Esophagus squamous epithelium (tissue), 5 donors: ENCODE measurements at regions not wholly inside any gene's neighbourhood (a gene's known extent, or its start where the extent isn't known, plus 50 kb on each side); places are given as distances from the start of the nearest gene placed in this dataset.

Source experiments
- DNase-seq: peaks from one replicate; lab custom pipeline; 2025; lab: John Stamatoyannopoulos, UW
- H3K27ac ChIP-seq, 4 donors: fragments of 200-600 bp; sonication (generic); one replicate each; pipeline ENCODE4 v1.5.1; 2016 to 2019; ENCODE audit warnings: mild to moderate bottlenecking in 1 of 4
- H3K27me3 ChIP-seq, 4 donors: fragments of 200-600 bp; sonication (generic); 1 replicate in 3 of 4; 2 replicates in 1 of 4; pipeline versions ENCODE4 v1.5.1 to v1.6.0; 2017 to 2021; ENCODE audit warnings: antibody characterized with exemption in 1 of 4
- H3K36me3 ChIP-seq, 3 donors: fragments of 200-600 bp; sonication (generic); one replicate each; pipeline ENCODE4 v1.5.1; 2016 to 2019
- H3K4me1 ChIP-seq, 3 donors: fragments of 200-600 bp; sonication (generic); one replicate each; pipeline ENCODE4 v1.5.1; 2017 to 2019
- H3K4me3 ChIP-seq, 4 donors: fragments of 200-600 bp; sonication (generic); 1 replicate in 3 of 4; 2 replicates in 1 of 4; pipeline ENCODE4 v1.5.1; 2016 to 2019; ENCODE audit warnings: mild to moderate bottlenecking in 2 of 4, moderate library complexity in 1 of 4
- H3K9me3 ChIP-seq, 3 donors: fragments of 200-600 bp; sonication (generic); one replicate each; pipeline ENCODE4 v1.5.1; 2016 to 2019
- CTCF ChIP-seq, 6 experiments: fragments of 450-650 bp in 4 of 6; fragments of 200-600 bp in 2 of 6; sonication (generic) in 2 of 6; IDR thresholded peaks; one replicate each; pipeline ENCODE4 v1.5.1; 2016 to 2019; ENCODE audit warnings: antibody characterized with exemption in 6 of 6, mild to moderate bottlenecking in 4 of 6, moderate library complexity in 4 of 6
- POLR2A ChIP-seq, 4 donors: fragments of 450-650 bp; IDR thresholded peaks; one replicate each; pipeline ENCODE4 v1.6.1; 2017; ENCODE audit warnings: antibody characterized with exemption in 4 of 4, mild to moderate bottlenecking in 4 of 4, moderate library complexity in 3 of 4
- WGBS, 2 donors: methylation state at CpG; one replicate each; pipeline ENCODE4 v1.1.5; 2018; 5-methylcytosine and 5-hydroxymethylcytosine counted together
- intact Hi-C: fragments of 100-400 bp; cut with DNase I; formaldehyde crosslinking; loops from one replicate; pipeline ENCODE4 v1.15.0; 2022
- donor health status: DM: yes; HTN: yes; CAD: no.

- intact Hi-C loops = no loop called here
- WGBS, 2 donors = 81 to 83% methylated on average over 9 to 11 of the region's 11 CpGs
- Histone ChIP-seq H3K4me1 (no peaks in the 10 kb centered on the region), H3K27me3 (peaks cover 0 to 18% (median 0%) of the 10 kb centered on the region in 4 donors), H3K27ac (no peak overlapping the region), H3K9me3 (peaks cover 0 to 16% (median 11%) of the 10 kb centered on the region in 3 donors), H3K4me3 (no peak overlapping the region), H3K36me3 (no peaks in the 10 kb centered on the region)
- no peak for DNase-seq
- TF ChIP-seq POLR2A (IDR thresholded peaks at IDR 0.05) (no peak), CTCF (IDR thresholded peaks at IDR 0.05) (no peak)
Observed at GRCh38 chr13:111994578-111994977, 72.4 kb upstream of the SOX1 start.

GRCh38 chr13:111999352-111999751 is 67.6 kb upstream of the SOX1 start:
- intact Hi-C loops = no loop called here
- Histone ChIP-seq H3K9me3 (no peaks in the 10 kb centered on the region), H3K27me3 (peaks cover 0 to 24% (median 0%) of the 10 kb centered on the region in 4 donors), H3K27ac (no peak overlapping the region), H3K4me3 (no peak overlapping the region), H3K36me3 (no peaks in the 10 kb centered on the region), H3K4me1 (no peaks in the 10 kb centered on the region)
- no peak for DNase-seq
- TF ChIP-seq POLR2A (IDR thresholded peaks at IDR 0.05) = no peak
- TF ChIP-seq CTCF (IDR thresholded peaks at IDR 0.05) = no peak
- WGBS, 2 donors = 72 to 75% methylated on average over 5 of the region's 5 CpGs

- H3K4me3 ChIP-seq = no peak overlapping the region
- DNase-seq = no peak
- TF ChIP-seq CTCF (IDR thresholded peaks at IDR 0.05) (no peak), POLR2A (IDR thresholded peaks at IDR 0.05) (no peak)
- no peaks in the 10 kb centered on the region for H3K36me3 ChIP-seq
- WGBS, 2 donors = 76 to 80% methylated on average over 4 of the region's 4 CpGs
- no peaks in the 10 kb centered on the region for H3K4me1 ChIP-seq
- no peaks in the 10 kb centered on the region for H3K9me3 ChIP-seq
- no peak overlapping the region for H3K27ac ChIP-seq
- intact Hi-C loops = no loop called here
- H3K27me3 ChIP-seq = peaks cover 0 to 24% (median 0%) of the 10 kb centered on the region in 4 donors
Observed at GRCh38 chr13:112000888-112001287, 66.1 kb upstream of the SOX1 start.

- no peak overlapping the region for H3K27ac ChIP-seq
- no peaks in the 10 kb centered on the region for H3K4me1 ChIP-seq
- 85 to 86% methylated on average over 5 of the region's 5 CpGs for WGBS, 2 donors
- H3K9me3 ChIP-seq = no peaks in the 10 kb centered on the region
- intact Hi-C loops = no loop called here
- H3K27me3 ChIP-seq = peaks cover 0 to 18% (median 0%) of the 10 kb centered on the region in 4 donors
- no peak for DNase-seq
- no peak overlapping the region for H3K4me3 ChIP-seq
- no peaks in the 10 kb centered on the region for H3K36me3 ChIP-seq
- TF ChIP-seq POLR2A (IDR thresholded peaks at IDR 0.05) (no peak), CTCF (IDR thresholded peaks at IDR 0.05) (no peak)
Observed at GRCh38 chr13:112001571-112001970, 65.4 kb upstream of the SOX1 start.

- no peaks in the 10 kb centered on the region for H3K4me1 ChIP-seq
- no peaks in the 10 kb centered on the region for H3K9me3 ChIP-seq
- no peak for DNase-seq
- no peaks in the 10 kb centered on the region for H3K36me3 ChIP-seq
- H3K27me3 ChIP-seq = peaks cover 0 to 12% (median 0%) of the 10 kb centered on the region in 4 donors
- no peak overlapping the region for H3K27ac ChIP-seq
- intact Hi-C loops = no loop called here
- 54 to 55% methylated on average over 4 of the region's 4 CpGs for WGBS, 2 donors
- H3K4me3 ChIP-seq = no peak overlapping the region
- TF ChIP-seq CTCF (IDR thresholded peaks at IDR 0.05) = no peak
- no peak for TF ChIP-seq POLR2A (IDR thresholded peaks at IDR 0.05)
Observed at GRCh38 chr13:112003396-112003795, 63.6 kb upstream of the SOX1 start.
